ENCODE measurements at regions not wholly inside any gene's neighbourhood (a gene's known extent, or its start where the extent isn't known, plus 50 kb on each side); places are given as distances from the start of the nearest gene placed in this dataset.

- TF ChIP-seq, protein P1, sequence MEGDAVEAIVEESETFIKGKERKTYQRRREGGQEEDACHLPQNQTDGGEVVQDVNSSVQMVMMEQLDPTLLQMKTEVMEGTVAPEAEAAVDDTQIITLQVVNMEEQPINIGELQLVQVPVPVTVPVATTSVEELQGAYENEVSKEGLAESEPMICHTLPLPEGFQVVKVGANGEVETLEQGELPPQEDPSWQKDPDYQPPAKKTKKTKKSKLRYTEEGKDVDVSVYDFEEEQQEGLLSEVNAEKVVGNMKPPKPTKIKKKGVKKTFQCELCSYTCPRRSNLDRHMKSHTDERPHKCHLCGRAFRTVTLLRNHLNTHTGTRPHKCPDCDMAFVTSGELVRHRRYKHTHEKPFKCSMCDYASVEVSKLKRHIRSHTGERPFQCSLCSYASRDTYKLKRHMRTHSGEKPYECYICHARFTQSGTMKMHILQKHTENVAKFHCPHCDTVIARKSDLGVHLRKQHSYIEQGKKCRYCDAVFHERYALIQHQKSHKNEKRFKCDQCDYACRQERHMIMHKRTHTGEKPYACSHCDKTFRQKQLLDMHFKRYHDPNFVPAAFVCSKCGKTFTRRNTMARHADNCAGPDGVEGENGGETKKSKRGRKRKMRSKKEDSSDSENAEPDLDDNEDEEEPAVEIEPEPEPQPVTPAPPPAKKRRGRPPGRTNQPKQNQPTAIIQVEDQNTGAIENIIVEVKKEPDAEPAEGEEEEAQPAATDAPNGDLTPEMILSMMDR (IDR thresholded peaks at IDR 0.05), result no peak
- TF ChIP-seq POLR2A (IDR thresholded peaks at IDR 0.05), result no peak
- H3K9me3 ChIP-seq, result no peaks in the 10 kb centered on the region
- H3K36me3 ChIP-seq (ENCODE audit: low read depth, missing control alignments), result no peaks in the 10 kb centered on the region
- no peaks in the 10 kb centered on the region for H3K27me3 ChIP-seq
- no peak overlapping the region for H3K27ac ChIP-seq
- H3K4me1 ChIP-seq, result no peaks in the 10 kb centered on the region
- intact Hi-C loops (cut with DNase I; ENCODE audit: low total_unique reads), result no loop called here
- DNase-seq, result no peak
- 44 to 79% methylated on average over 1 of the region's 1 CpG for WGBS, 2 donors
- H3K4me3 ChIP-seq, result no peak overlapping the region
Observed at GRCh38 chr5:114311968-114312367, 49.9 kb upstream of the KCNN2 start.

Small RNAs in the stretch of these regions (small RNA-seq; reads per million reads assigned to genes)
- gene RN7SKP89, result 0 reads per million in 2 donors
